K562 (cell line): ENCODE measurements at regions not wholly inside any gene's neighbourhood (a gene's known extent, or its start where the extent isn't known, plus 50 kb on each side); places are given as distances from the start of the nearest gene placed in this dataset.

Experiments
- U2AF1 ChIP-seq: fragments of 200-400 bp; formaldehyde crosslinking; optimal IDR thresholded peaks from 2 replicates; pipeline ENCODE3; 2017; ENCODE audit warnings: mild to moderate bottlenecking, low read depth, low read length, moderate library complexity
- ZBTB40 ChIP-seq, 2 experiments: fragments of 450-650 bp in 1 of 2; sonication (generic) in 1 of 2; formaldehyde crosslinking in 1 of 2; IDR thresholded peaks; 2 replicates each; pipeline versions ENCODE4 v1.7.1 to v1.9.0; 2016 to 2022; ENCODE audit warnings: inconsistent platforms in 1 of 2, mild to moderate bottlenecking in 1 of 2, missing genetic modification reagents in 1 of 2
- ZC3H8 ChIP-seq: fragments of 450-650 bp; IDR thresholded peaks from 2 replicates; pipeline ENCODE4 v1.6.1; 2017
- ZNF263 ChIP-seq: sonication (generic); formaldehyde crosslinking; IDR thresholded peaks from 2 replicates; pipeline ENCODE4 v1.8.0; 2022; ENCODE audit warnings: mild to moderate bottlenecking, missing genetic modification reagents, borderline replicate concordance
- ZNF449 ChIP-seq: fragments of 250-450 bp; sonication (Bioruptor Pico); IDR thresholded peaks from 2 replicates; pipeline ENCODE4 v1.8.0; 2022; ENCODE audit warnings: moderate library complexity, mild to moderate bottlenecking, inconsistent platforms
- ZNF717 ChIP-seq: fragments of 250-450 bp; sonication (Bioruptor Pico); IDR thresholded peaks from 2 replicates; pipeline ENCODE4 v1.5.0; 2021
- TF ChIP-seq, protein P1 (sequence below): fragments of 450-650 bp; IDR thresholded peaks from 2 replicates; pipeline ENCODE4 v1.6.1; 2016; ENCODE audit warnings: antibody characterized with exemption

GRCh38 chr1:81517987-81518386 lies 282.7 kb upstream of the ADGRL2 start (continued):
- no peak for TF ChIP-seq ZBTB40 (IDR thresholded peaks at IDR 0.05)
- no peak for TF ChIP-seq ZBTB40 (CRISPR knock-in tag; IDR thresholded peaks at IDR 0.05)
- TF ChIP-seq, protein P1, sequence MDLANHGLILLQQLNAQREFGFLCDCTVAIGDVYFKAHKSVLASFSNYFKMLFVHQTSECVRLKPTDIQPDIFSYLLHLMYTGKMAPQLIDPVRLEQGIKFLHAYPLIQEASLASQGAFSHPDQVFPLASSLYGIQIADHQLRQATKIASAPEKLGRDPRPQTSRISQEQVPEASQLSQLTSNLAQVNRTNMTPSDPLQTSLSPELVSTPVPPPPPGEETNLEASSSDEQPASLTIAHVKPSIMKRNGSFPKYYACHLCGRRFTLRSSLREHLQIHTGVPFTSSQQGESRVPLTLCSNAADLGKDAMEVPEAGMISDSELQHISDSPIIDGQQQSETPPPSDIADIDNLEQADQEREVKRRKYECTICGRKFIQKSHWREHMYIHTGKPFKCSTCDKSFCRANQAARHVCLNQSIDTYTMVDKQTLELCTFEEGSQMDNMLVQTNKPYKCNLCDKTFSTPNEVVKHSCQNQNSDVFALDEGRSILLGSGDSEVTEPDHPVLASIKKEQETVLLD = no peak
- TF ChIP-seq ZNF449 (CRISPR knock-in tag) = no peak
- no peak for TF ChIP-seq ZC3H8
- no peak for TF ChIP-seq ZNF263 (CRISPR knock-in tag)
- TF ChIP-seq ZNF717 (CRISPR knock-in tag) = no peak
- no peak for TF ChIP-seq U2AF1
